LoVo (cell line): ENCODE measurements at regions not wholly inside any gene's neighbourhood (a gene's known extent, or its start where the extent isn't known, plus 50 kb on each side); places are given as distances from the start of the nearest gene placed in this dataset.

Source experiments
- DNase-seq: peaks from one replicate; pipeline ENCODE4 v3.0.0-alpha.2; 2016; ENCODE audit warnings: low spot score

- no peak for DNase-seq
Observed at GRCh38 chr11:11173316-11174025, 179.6 kb downstream of the CSNK2A3 start.

GRCh38 chr11:11171854-11172253 lies 181.2 kb downstream of the CSNK2A3 start:
- no peak for DNase-seq

- DNase-seq: no peak
Observed at GRCh38 chr11:11171285-11171684, 181.8 kb downstream of the CSNK2A3 start.

GRCh38 chr11:11170352-11171084 lies 182.5 kb downstream of the CSNK2A3 start:
- no peak for DNase-seq

- DNase-seq: no peak
Observed at GRCh38 chr11:11169715-11170351, 183.2 kb downstream of the CSNK2A3 start.

- no peak for DNase-seq
Observed at GRCh38 chr11:11167806-11168205, 185.2 kb downstream of the CSNK2A3 start.

- DNase-seq: no peak
Observed at GRCh38 chr11:11164334-11164690, 188.7 kb downstream of the CSNK2A3 start.

GRCh38 chr11:11163669-11164333 lies 189.2 kb downstream of the CSNK2A3 start:
- DNase-seq: no peak

- DNase-seq: no peak
Observed at GRCh38 chr11:11163236-11163635, 189.8 kb downstream of the CSNK2A3 start.

- no peak for DNase-seq
Observed at GRCh38 chr11:11157185-11157584, 195.9 kb downstream of the CSNK2A3 start.

- no peak for DNase-seq
Observed at GRCh38 chr11:11155962-11156815, 196.9 kb downstream of the CSNK2A3 start.

- DNase-seq: no peak
Observed at GRCh38 chr11:11152877-11153276, 200.2 kb downstream of the CSNK2A3 start.

- no peak for DNase-seq
Observed at GRCh38 chr11:11149671-11150459, 203.2 kb downstream of the CSNK2A3 start.

GRCh38 chr11:11148596-11148995 lies 204.5 kb downstream of the CSNK2A3 start:
- no peak for DNase-seq

- DNase-seq: no peak
Observed at GRCh38 chr11:11148104-11148509, 204.9 kb downstream of the CSNK2A3 start.

- DNase-seq: no peak
Observed at GRCh38 chr11:11146830-11147229, 206.2 kb downstream of the CSNK2A3 start.

- DNase-seq: no peak
Observed at GRCh38 chr11:11143849-11144248, 209.2 kb downstream of the CSNK2A3 start.

GRCh38 chr11:11142430-11142829 lies 210.6 kb downstream of the CSNK2A3 start:
- DNase-seq: no peak

- no peak for DNase-seq
Observed at GRCh38 chr11:11141065-11141464, 212.0 kb downstream of the CSNK2A3 start.

GRCh38 chr11:11140510-11140909 lies 212.5 kb downstream of the CSNK2A3 start:
- no peak for DNase-seq

- no peak for DNase-seq
Observed at GRCh38 chr11:11137339-11137738, 215.7 kb downstream of the CSNK2A3 start.
